ENCODE measurements at regions not wholly inside any gene's neighbourhood (a gene's known extent, or its start where the extent isn't known, plus 50 kb on each side); places are given as distances from the start of the nearest gene placed in this dataset.
A peak's percentile ranks its signal among the peaks of the same experiment; 100 is the strongest.

DNA sequence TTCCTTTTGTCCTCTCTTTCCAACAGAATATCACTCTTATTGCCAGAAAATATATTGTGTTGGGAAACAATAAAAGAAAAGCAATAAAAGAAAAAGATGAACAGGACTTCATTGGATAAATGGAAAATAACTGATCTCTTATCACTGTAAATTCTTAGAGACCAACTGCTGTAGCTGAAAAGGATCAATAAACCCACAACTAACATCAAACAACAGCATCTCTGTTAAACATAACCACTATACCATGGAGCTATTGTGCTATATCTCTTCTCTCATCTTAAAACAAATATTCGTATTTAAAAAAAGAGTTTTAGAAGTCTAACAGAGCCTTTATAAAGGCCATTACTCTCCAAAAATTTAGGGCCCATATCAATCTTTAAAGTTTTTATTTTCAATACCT is 502.4 kb downstream of the TMEM232 start:
- no peaks in the 10 kb centered on the region for H3K79me2 ChIP-seq
- no peaks in the 10 kb centered on the region for H3K9me2 ChIP-seq (replicated peaks; ENCODE audit: insufficient read depth)
- DNase-seq (ENCODE audit: low spot score), result no peak
- no peak overlapping the region for H3K4me2 ChIP-seq
- 68% methylated on average over 1 of the region's 1 CpG for WGBS (ENCODE audit: low lambda C conversion rate, missing lambda C conversion rate)
- H3K4me3 ChIP-seq, result no peak overlapping the region
- H3K27me3 ChIP-seq, result no peaks in the 10 kb centered on the region
- H3K9me3 ChIP-seq (ENCODE audit: low read depth), result no peaks in the 10 kb centered on the region
- no peak overlapping the region for H3K27ac ChIP-seq
- H2AFZ ChIP-seq, result no peak overlapping the region
- H3K36me3 ChIP-seq (replicated peaks; ENCODE audit: insufficient read depth, low read depth), result no peaks in the 10 kb centered on the region
- TF ChIP-seq EZH2phosphoT487 (IDR thresholded peaks at IDR 0.05; ENCODE audit: low read depth, severe bottlenecking, unreplicated experiment), result no peak
- no peaks in the 10 kb centered on the region for H4K20me1 ChIP-seq (ENCODE audit: insufficient read depth, poor library complexity, severe bottlenecking)
- no peaks in the 10 kb centered on the region for H3K4me1 ChIP-seq (ENCODE audit: insufficient read depth)

GRCh38 chr5:110225949-110226348 is 500.5 kb downstream of the TMEM232 start:
- no peak overlapping the region for H2AFZ ChIP-seq
- H3K4me2 ChIP-seq, result no peak overlapping the region
- TF ChIP-seq EZH2phosphoT487 (IDR thresholded peaks at IDR 0.05; ENCODE audit: low read depth, severe bottlenecking, unreplicated experiment) (no peak), EZH2 (IDR thresholded peaks at IDR 0.05; ENCODE audit: borderline replicate concordance) (no peak)
- TF ChIP-seq, protein P1, sequence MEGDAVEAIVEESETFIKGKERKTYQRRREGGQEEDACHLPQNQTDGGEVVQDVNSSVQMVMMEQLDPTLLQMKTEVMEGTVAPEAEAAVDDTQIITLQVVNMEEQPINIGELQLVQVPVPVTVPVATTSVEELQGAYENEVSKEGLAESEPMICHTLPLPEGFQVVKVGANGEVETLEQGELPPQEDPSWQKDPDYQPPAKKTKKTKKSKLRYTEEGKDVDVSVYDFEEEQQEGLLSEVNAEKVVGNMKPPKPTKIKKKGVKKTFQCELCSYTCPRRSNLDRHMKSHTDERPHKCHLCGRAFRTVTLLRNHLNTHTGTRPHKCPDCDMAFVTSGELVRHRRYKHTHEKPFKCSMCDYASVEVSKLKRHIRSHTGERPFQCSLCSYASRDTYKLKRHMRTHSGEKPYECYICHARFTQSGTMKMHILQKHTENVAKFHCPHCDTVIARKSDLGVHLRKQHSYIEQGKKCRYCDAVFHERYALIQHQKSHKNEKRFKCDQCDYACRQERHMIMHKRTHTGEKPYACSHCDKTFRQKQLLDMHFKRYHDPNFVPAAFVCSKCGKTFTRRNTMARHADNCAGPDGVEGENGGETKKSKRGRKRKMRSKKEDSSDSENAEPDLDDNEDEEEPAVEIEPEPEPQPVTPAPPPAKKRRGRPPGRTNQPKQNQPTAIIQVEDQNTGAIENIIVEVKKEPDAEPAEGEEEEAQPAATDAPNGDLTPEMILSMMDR (IDR thresholded peaks at IDR 0.05; ENCODE audit: poor library complexity), result no peak
- H3K9me2 ChIP-seq (replicated peaks; ENCODE audit: insufficient read depth), result no peaks in the 10 kb centered on the region
- no peaks in the 10 kb centered on the region for H4K20me1 ChIP-seq (ENCODE audit: insufficient read depth, poor library complexity, severe bottlenecking)
- DNase-seq (ENCODE audit: low spot score), result no peak
- H3K27me3 ChIP-seq, result no peaks in the 10 kb centered on the region
- H3K4me3 ChIP-seq, result no peak overlapping the region
- no peaks in the 10 kb centered on the region for H3K36me3 ChIP-seq (replicated peaks; ENCODE audit: insufficient read depth, low read depth)
- no peaks in the 10 kb centered on the region for H3K9me3 ChIP-seq (ENCODE audit: low read depth)
- H3K79me2 ChIP-seq, result no peaks in the 10 kb centered on the region
- 95% methylated on average over 1 of the region's 1 CpG for WGBS (ENCODE audit: low lambda C conversion rate, missing lambda C conversion rate)
- no peak overlapping the region for H3K27ac ChIP-seq
- no peaks in the 10 kb centered on the region for H3K4me1 ChIP-seq (ENCODE audit: insufficient read depth)

DNA sequence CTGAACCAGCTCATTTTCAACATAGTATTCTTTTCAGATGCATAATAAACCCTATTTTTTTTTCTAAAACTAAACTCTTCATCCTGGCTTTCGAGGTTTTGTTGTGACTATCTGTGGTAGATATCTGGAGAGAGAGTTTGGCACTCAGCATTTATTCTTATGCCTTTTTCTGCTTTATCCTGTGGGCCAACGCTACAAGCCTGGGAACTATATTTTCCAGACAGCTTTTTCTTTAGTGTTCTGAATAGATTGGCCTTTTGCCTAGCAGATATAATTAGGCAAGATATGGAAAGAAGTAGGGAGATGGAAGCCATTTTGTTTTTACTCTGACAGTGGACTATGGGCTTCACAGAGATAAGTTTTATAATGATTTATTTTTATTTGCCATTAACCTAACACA is 486.7 kb downstream of the TMEM232 start:
- TF ChIP-seq EZH2phosphoT487 (IDR thresholded peaks at IDR 0.05; ENCODE audit: low read depth, severe bottlenecking, unreplicated experiment), result no peak
- Histone ChIP-seq H3K9me2 (replicated peaks; ENCODE audit: insufficient read depth) (no peaks in the 10 kb centered on the region), H3K4me3 (no peak overlapping the region), H3K27ac (no peak overlapping the region), H3K9me3 (ENCODE audit: low read depth) (no peaks in the 10 kb centered on the region), H3K36me3 (replicated peaks; ENCODE audit: insufficient read depth, low read depth) (no peaks in the 10 kb centered on the region), H2AFZ (peak overlapping the region; percentile 1), H3K27me3 (no peaks in the 10 kb centered on the region), H3K79me2 (no peaks in the 10 kb centered on the region), H3K4me2 (no peak overlapping the region), H3K4me1 (ENCODE audit: insufficient read depth) (no peaks in the 10 kb centered on the region), H4K20me1 (ENCODE audit: insufficient read depth, poor library complexity, severe bottlenecking) (no peaks in the 10 kb centered on the region)
- DNase-seq (ENCODE audit: low spot score), result no peak
- WGBS (ENCODE audit: low lambda C conversion rate, missing lambda C conversion rate), result 85% methylated on average over 2 of the region's 2 CpGs

GRCh38 chr5:110242950-110243349 is 483.5 kb downstream of the TMEM232 start:
- Histone ChIP-seq H3K79me2 (no peaks in the 10 kb centered on the region), H4K20me1 (ENCODE audit: insufficient read depth, poor library complexity, severe bottlenecking) (no peaks in the 10 kb centered on the region), H3K27me3 (no peaks in the 10 kb centered on the region), H3K27ac (no peak overlapping the region), H3K4me3 (no peak overlapping the region), H2AFZ (no peak overlapping the region), H3K4me2 (no peak overlapping the region), H3K9me2 (replicated peaks; ENCODE audit: insufficient read depth) (no peaks in the 10 kb centered on the region), H3K4me1 (ENCODE audit: insufficient read depth) (no peaks in the 10 kb centered on the region), H3K36me3 (replicated peaks; ENCODE audit: insufficient read depth, low read depth) (no peaks in the 10 kb centered on the region), H3K9me3 (ENCODE audit: low read depth) (no peaks in the 10 kb centered on the region)
- WGBS (ENCODE audit: low lambda C conversion rate, missing lambda C conversion rate), result 94% methylated on average over 4 of the region's 4 CpGs
- DNase-seq (ENCODE audit: low spot score), result no peak
- no peak for TF ChIP-seq EZH2phosphoT487 (IDR thresholded peaks at IDR 0.05; ENCODE audit: low read depth, severe bottlenecking, unreplicated experiment)
- TF ChIP-seq EZH2 (IDR thresholded peaks at IDR 0.05; ENCODE audit: borderline replicate concordance), result no peak
- TF ChIP-seq, protein P1 (IDR thresholded peaks at IDR 0.05; ENCODE audit: poor library complexity), result no peak

All from hepatocyte (in vitro differentiated cells).